ENCODE measurements at regions not wholly inside any gene's neighbourhood (a gene's known extent, or its start where the extent isn't known, plus 50 kb on each side); places are given as distances from the start of the nearest gene placed in this dataset.
"Not testable (repeated sequence)": the region's sequence is repeated elsewhere in the genome, so short reads cannot be mapped to it uniquely, and the experiment has no call there.

- no peak for DNase-seq (ENCODE audit: low read depth in 3 of 3, low spot score in 2 of 3)
Observed at GRCh38 chr5:13356226-13356625, 588.3 kb downstream of the DNAH5 start.

- no peak for DNase-seq (ENCODE audit: low read depth in 3 of 3, low spot score in 2 of 3)
Observed at GRCh38 chr5:13354611-13355010, 589.9 kb downstream of the DNAH5 start.

DNA sequence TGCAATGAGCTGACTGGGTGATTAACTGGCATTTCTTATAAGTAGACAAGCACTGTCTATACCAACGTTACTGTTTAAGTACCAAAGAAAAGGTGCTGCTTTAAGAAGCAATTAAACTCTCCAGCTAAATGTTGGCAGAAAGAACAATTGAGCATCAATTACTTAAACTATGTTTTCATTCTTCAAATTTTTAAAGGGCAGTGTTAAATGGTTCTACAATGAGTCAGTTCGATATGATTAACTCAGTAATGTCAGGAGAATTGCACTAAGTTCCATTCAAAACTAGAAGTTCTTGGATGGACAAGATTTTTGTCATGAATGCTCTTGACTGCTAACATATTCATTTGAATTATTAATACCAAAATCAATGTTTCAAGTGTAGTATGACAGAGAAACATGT lies 593.7 kb downstream of the DNAH5 start:
- DNase-seq (ENCODE audit: low read depth in 3 of 3, low spot score in 2 of 3), result no peak

DNA sequence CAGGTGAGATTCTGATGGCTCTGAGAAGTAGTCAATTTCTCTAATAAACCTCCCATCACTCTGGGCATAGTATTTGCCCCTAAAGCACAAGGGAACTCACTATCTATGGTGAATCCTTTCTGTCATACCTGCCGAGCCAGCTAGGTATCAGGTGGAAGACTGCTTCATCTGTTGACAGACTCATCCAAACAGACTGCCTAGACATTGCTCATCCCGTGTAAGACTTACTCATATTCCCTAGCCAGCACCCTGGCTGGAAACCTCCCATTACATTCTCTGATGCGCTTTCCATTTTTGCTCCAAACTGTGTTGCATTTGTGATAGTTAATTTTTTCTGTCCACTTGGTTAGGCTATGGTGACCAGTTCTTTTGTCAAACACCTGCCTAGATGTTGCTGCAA lies 595.9 kb downstream of the DNAH5 start:
- no peak for DNase-seq (ENCODE audit: low read depth in 3 of 3, low spot score in 2 of 3)

DNA sequence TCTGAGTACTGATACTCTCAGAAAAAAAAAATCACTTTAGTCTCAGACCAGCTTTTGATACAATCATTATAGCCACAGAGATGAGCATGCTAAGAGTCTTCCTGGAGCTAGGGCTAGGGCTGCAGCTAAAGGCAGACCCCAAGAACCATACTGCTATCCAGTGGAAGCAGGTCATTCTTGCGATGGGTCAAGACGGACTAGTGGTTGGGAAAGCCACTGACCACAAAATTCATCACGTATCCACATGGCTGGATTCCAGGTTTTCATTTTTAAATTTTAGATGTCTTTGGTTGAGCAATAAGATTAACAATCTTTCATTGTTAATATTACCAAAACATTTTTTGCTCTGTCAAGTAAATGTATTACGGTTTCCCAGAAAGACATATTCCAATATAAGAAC lies 598.1 kb downstream of the DNAH5 start:
- no peak for DNase-seq (ENCODE audit: low read depth in 3 of 3, low spot score in 2 of 3)

GRCh38 chr5:13339093-13339492 lies 605.4 kb downstream of the DNAH5 start:
- DNase-seq (ENCODE audit: low read depth in 3 of 3, low spot score in 2 of 3), result no peak

- not testable (repeated sequence) for DNase-seq (ENCODE audit: low read depth in 3 of 3, low spot score in 2 of 3)
Observed at GRCh38 chr5:13335026-13335425, 609.5 kb downstream of the DNAH5 start.

DNA sequence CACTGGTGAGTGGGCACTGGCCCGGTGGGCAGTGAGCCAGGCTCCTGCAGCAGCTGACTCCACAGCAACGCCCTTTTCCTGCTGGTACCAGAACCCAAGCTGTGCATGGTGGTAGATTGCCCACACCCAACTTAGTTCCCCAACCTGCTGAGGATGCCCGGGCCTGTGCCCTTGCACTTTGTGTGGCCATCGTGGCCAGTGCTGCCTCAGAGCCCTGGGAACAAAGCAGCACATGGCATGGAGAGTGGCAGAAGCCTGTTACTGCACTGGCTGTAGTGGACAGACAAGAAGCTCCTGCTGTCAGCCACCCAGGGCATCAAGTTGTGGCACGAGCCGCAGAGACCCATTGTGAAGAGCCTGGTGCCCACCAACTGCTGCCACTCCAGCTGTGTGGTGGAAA lies 612.9 kb downstream of the DNAH5 start:
- no peak for DNase-seq (ENCODE audit: low read depth in 3 of 3, low spot score in 2 of 3)

DNA sequence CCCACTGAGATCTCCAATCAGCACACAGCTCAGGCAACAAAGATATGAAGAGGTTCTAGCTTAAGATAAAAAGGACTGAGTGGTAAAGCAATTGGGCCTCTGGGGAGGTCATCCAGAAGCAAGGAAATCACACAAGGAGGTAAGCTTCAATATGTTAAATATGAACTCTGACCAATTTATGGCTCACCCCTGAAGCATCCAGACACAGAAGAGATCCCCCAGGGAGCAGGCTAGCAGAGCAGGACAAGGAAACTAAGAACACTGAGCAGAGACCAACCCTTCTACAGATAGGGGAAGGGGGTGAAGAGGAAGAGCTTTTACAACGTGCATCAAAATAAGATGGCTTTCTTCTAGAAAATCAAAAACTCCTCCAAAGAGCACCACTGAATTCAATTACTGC lies 616.2 kb downstream of the DNAH5 start:
- no peak for DNase-seq (ENCODE audit: low read depth in 3 of 3, low spot score in 2 of 3)

DNA sequence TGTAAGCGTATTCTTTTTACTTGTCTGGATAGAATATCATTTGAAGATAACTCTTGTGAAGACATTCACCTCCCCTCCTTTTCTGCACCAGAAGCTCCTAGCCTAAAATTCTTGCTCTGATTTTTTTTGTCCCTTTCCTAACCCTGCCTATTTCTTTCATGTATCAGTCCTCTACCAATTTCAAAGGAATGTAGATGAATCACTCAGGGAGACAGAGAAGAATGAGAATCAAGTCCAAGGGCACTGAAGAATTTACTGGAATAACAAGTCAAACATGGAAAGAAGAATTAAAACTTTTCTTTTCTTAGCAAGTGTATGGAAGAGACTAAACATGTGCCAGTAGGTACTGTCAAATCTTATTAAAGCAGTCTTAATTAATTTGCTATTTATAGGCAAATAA lies 618.7 kb downstream of the DNAH5 start:
- DNase-seq (ENCODE audit: low read depth in 3 of 3, low spot score in 2 of 3), result no peak

GRCh38 chr5:13322769-13323168 lies 621.7 kb downstream of the DNAH5 start:
- DNase-seq (ENCODE audit: low read depth in 3 of 3, low spot score in 2 of 3), result no peak

GRCh38 chr5:13317654-13318053 lies 626.8 kb downstream of the DNAH5 start:
- DNase-seq (ENCODE audit: low read depth in 3 of 3, low spot score in 2 of 3), result no peak

DNA sequence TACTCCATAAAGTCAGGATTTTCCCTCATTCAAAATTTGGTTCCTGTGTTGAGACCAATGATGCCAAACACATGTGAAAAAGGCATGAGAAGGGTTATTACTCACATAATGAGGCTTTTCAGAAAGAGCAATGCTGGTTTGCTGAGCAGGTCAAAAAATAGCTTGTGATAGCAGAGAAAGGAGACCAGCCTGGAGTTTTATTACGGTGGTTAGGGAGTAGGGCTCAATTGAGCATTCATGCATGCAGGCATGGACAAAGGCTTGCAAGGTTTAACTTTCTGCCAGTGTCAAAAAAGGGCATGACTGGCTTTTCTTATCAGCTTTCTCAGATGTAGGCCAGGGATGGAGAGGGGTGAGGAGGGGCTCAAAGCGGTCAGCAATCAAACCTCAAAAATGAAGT lies 628.3 kb downstream of the DNAH5 start:
- peak in 1 of 3 donors; percentile 6 for DNase-seq (ENCODE audit: low read depth in 3 of 3, low spot score in 2 of 3)

DNA sequence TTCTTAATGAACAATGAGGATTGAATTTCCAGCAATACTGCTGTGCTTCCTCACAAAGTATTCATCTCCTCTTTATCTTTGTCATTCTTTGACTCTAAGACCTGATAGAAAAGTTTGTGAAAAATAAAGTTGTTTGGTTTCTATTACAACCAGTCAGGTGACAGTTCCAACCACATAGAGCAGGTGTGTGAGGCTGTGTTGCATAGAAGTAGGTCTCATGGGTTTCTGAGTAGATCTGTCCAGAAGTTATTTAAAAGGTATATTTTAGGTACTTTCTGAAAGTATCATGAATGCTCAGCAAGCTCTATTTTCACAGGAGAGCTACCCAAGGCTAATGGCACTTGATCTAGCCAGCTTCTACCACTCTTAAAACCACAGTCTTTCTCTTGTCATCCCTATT lies 637.0 kb downstream of the DNAH5 start:
- DNase-seq (ENCODE audit: low read depth in 3 of 3, low spot score in 2 of 3), result no peak

GRCh38 chr5:13303445-13303844 lies 641.0 kb downstream of the DNAH5 start:
- DNase-seq (ENCODE audit: low read depth in 3 of 3, low spot score in 2 of 3), result no peak

GRCh38 chr5:13278811-13279210 lies 665.7 kb downstream of the DNAH5 start:
- DNase-seq (ENCODE audit: low read depth in 3 of 3, low spot score in 2 of 3), result no peak

GRCh38 chr5:13278148-13278547 lies 666.3 kb downstream of the DNAH5 start:
- DNase-seq (ENCODE audit: low read depth in 3 of 3, low spot score in 2 of 3), result no peak

GRCh38 chr5:13276156-13276555 lies 668.3 kb downstream of the DNAH5 start:
- no peak for DNase-seq (ENCODE audit: low read depth in 3 of 3, low spot score in 2 of 3)

- no peak for DNase-seq (ENCODE audit: low read depth in 3 of 3, low spot score in 2 of 3)
Observed at GRCh38 chr5:13263701-13264100, 680.8 kb downstream of the DNAH5 start.

- no peak for DNase-seq (ENCODE audit: low read depth in 3 of 3, low spot score in 2 of 3)
Observed at GRCh38 chr5:13253111-13253510, 691.4 kb downstream of the DNAH5 start.

DNA sequence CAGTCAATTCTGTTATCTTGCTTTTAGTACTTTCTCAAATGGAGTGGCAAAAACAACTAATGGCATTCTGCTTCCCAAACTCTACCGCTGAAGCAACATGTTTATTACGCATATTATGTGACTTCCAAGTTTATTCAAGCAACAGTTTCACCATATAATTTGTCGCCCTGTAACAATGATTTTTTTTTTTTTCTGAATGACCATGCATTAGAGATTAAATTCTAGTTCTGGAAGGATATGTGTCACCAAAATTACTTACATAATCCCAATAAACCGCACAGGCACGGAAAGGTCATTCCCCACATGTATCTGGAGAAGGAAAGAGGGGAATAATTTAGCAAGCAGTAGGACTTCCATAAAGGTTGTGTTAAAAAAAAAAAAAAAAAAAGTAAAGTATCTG lies 691.8 kb downstream of the DNAH5 start:
- DNase-seq (ENCODE audit: low read depth in 3 of 3, low spot score in 2 of 3), result no peak

- no peak for DNase-seq (ENCODE audit: low read depth in 3 of 3, low spot score in 2 of 3)
Observed at GRCh38 chr5:13251623-13252376, 692.7 kb downstream of the DNAH5 start.

Measured in right renal cortex interstitium (tissue), 3 donors.